HG03064 (cell line): ENCODE measurements at regions not wholly inside any gene's neighbourhood (a gene's known extent, or its start where the extent isn't known, plus 50 kb on each side); places are given as distances from the start of the nearest gene placed in this dataset.
"Not testable (repeated sequence)": the region's sequence is repeated elsewhere in the genome, so short reads cannot be mapped to it uniquely, and the experiment has no call there.

ENCODE experiments used
- ATAC-seq: cut with Tn5 transposase; IDR thresholded peaks from one replicate; pipeline ENCODE4 v1.9.1; 2021; ENCODE audit warnings: low read depth; ENCODE audit not compliant: unreplicated experiment

- ATAC-seq, result no peak
These were observed 153.9 kb upstream of the CES5A start for GRCh38 chr16:56029026-56029425.

- ATAC-seq, result no peak
These were observed 147.6 kb upstream of the CES5A start for GRCh38 chr16:56022818-56023217.

- ATAC-seq, result no peak
These were observed 144.1 kb upstream of the CES5A start for GRCh38 chr16:56019274-56019673.

GRCh38 chr16:56013962-56014552 lies 138.9 kb upstream of the CES5A start:
- ATAC-seq, result no peak

GRCh38 chr16:56012482-56012811 lies 137.3 kb upstream of the CES5A start:
- ATAC-seq, result no peak

- no peak for ATAC-seq
These were observed 136.8 kb upstream of the CES5A start for GRCh38 chr16:56011808-56012481.

GRCh38 chr16:56005958-56006357 lies 130.8 kb upstream of the CES5A start:
- ATAC-seq, result no peak

- no peak for ATAC-seq
These were observed 124.5 kb upstream of the CES5A start for GRCh38 chr16:55999683-56000082.

- no peak for ATAC-seq
These were observed 117.9 kb upstream of the CES5A start for GRCh38 chr16:55993088-55993487.

GRCh38 chr16:55992551-55992950 lies 117.4 kb upstream of the CES5A start:
- no peak for ATAC-seq

GRCh38 chr16:55991843-55992242 lies 116.7 kb upstream of the CES5A start:
- ATAC-seq, result no peak

- no peak for ATAC-seq
These were observed 114.4 kb upstream of the CES5A start for GRCh38 chr16:55989569-55989907.

- not testable (repeated sequence) for ATAC-seq
These were observed 113.8 kb upstream of the CES5A start for GRCh38 chr16:55988850-55989568.

GRCh38 chr16:55988013-55988412 lies 112.8 kb upstream of the CES5A start:
- no peak for ATAC-seq

- ATAC-seq, result no peak
These were observed 107.4 kb upstream of the CES5A start for GRCh38 chr16:55982597-55982996.

GRCh38 chr16:55981557-55981956 lies 106.4 kb upstream of the CES5A start:
- no peak for ATAC-seq

GRCh38 chr16:55976815-55977214 lies 101.6 kb upstream of the CES5A start:
- ATAC-seq, result no peak

- ATAC-seq, result no peak
These were observed 96.3 kb upstream of the CES5A start for GRCh38 chr16:55971447-55971846.

GRCh38 chr16:55968221-55968620 lies 93.0 kb upstream of the CES5A start:
- ATAC-seq, result no peak

- ATAC-seq, result no peak
These were observed 89.8 kb upstream of the CES5A start for GRCh38 chr16:55964923-55965475.

- no peak for ATAC-seq
These were observed 80.7 kb upstream of the CES5A start for GRCh38 chr16:55955845-55956244.

- ATAC-seq, result no peak
These were observed 80.3 kb upstream of the CES5A start for GRCh38 chr16:55955424-55955823.
